ENCODE measurements at regions not wholly inside any gene's neighbourhood (a gene's known extent, or its start where the extent isn't known, plus 50 kb on each side); places are given as distances from the start of the nearest gene placed in this dataset.

- Histone ChIP-seq H2BK12ac (ENCODE audit: insufficient read length, low read depth, low read length) (no peak overlapping the region), H3K23ac (ENCODE audit: insufficient read length, low read depth, low read length) (no peak overlapping the region), H2BK120ac (ENCODE audit: low read depth, low read length, poor library complexity, severe bottlenecking) (no peak overlapping the region), H4K20me1 (ENCODE audit: control insufficient read depth, insufficient read depth, insufficient read length) (no peaks in the 10 kb centered on the region), H2BK5ac (ENCODE audit: insufficient read length, low read length) (no peak overlapping the region), H3K56ac (ENCODE audit: insufficient read length, low read depth, low read length) (no peak overlapping the region), H3K79me2 (ENCODE audit: insufficient read depth, low read length) (no peaks in the 10 kb centered on the region), H3K4me2 (ENCODE audit: insufficient read depth, insufficient read length, low read length) (no peak overlapping the region), H2BK20ac (ENCODE audit: low read depth, low read length, poor library complexity, severe bottlenecking) (no peak overlapping the region), H3K18ac (ENCODE audit: insufficient read length, low read depth, low read length) (no peak overlapping the region), H2AK5ac (ENCODE audit: insufficient read length, low read length) (no peak overlapping the region), H3K23me2 (ENCODE audit: insufficient read length, low read depth, low read length, poor library complexity, severe bottlenecking) (no peaks in the 10 kb centered on the region), H4K91ac (ENCODE audit: insufficient read length, low read depth, low read length) (no peak overlapping the region), H3T11ph (ENCODE audit: low read length) (no peak overlapping the region), H3K27me3 (ENCODE audit: insufficient read depth, low read length) (no peaks in the 10 kb centered on the region), H4K5ac (ENCODE audit: insufficient read length, low read depth, low read length) (no peak overlapping the region), H3K79me1 (ENCODE audit: insufficient read depth, low read depth, low read length, poor library complexity, severe bottlenecking) (no peaks in the 10 kb centered on the region), H3K27ac (ENCODE audit: insufficient read length, low read depth, low read length) (no peak overlapping the region), H4K8ac (replicated peaks; ENCODE audit: insufficient read length, low read depth, low read length) (no peak overlapping the region), H3K9ac (ENCODE audit: extremely low read depth, insufficient read length, low read length) (no peak overlapping the region), H3K9me3 (ENCODE audit: control insufficient read depth, low read depth, low read length) (no peaks in the 10 kb centered on the region), H2AFZ (ENCODE audit: low read length) (no peak overlapping the region), H3K4ac (ENCODE audit: low read depth, low read length) (no peak overlapping the region), H2BK15ac (ENCODE audit: low read depth, low read length) (no peak overlapping the region), H3K14ac (ENCODE audit: insufficient read depth, low read length) (no peak overlapping the region), H3K4me1 (ENCODE audit: insufficient read depth, low read length) (no peaks in the 10 kb centered on the region)
- no peaks in the 10 kb centered on the region for H3K4me1 Mint-ChIP-seq
- no CpG with 5 or more reads among the region's 2 CpGs for WGBS (ENCODE audit: extremely low coverage, insufficient read length, low lambda C conversion rate)
- H3K27me3 Mint-ChIP-seq (ENCODE audit: low read depth), result no peaks in the 10 kb centered on the region
- H3K27ac Mint-ChIP-seq, result no peak overlapping the region
- no peaks in the 10 kb centered on the region for H3K36me3 Mint-ChIP-seq (ENCODE audit: insufficient read depth in 1 of 3, low read depth in 3 of 3)
- H3K4me3 Mint-ChIP-seq, result no peak overlapping the region
- TF ChIP-seq CTCF (conservative IDR thresholded peaks at IDR 0.05), result no peak
- no peak for DNase-seq
- no peaks in the 10 kb centered on the region for H3K9me3 Mint-ChIP-seq
Observed at GRCh38 chr2:57570961-57571360, 475.6 kb upstream of the VRK2 start.

Data from H9 (cell line).